Endothelial cell of umbilical vein (primary cell): ENCODE measurements at regions not wholly inside any gene's neighbourhood (a gene's known extent, or its start where the extent isn't known, plus 50 kb on each side); places are given as distances from the start of the nearest gene placed in this dataset.

Source experiments
- BruUV-seq: library from RNA; stranded (reverse); fragments of 400-500 nt; replicated peaks from 2 replicates; lab custom pipeline; 2021; lab: Mats Ljungman, UMichigan
- CTCF ChIA-PET: fragments of 300-600, 350-600 bp; sonication (Branson Sonifier 250); formaldehyde crosslinking; loops from one replicate; lab custom pipeline; 2021; ENCODE audit warnings: antibody characterized with exemption, inconsistent platforms; lab: Charles Lee
- POLR2A ChIA-PET: fragments of 300-600, 350-600 bp; sonication (Branson Sonifier 250); formaldehyde crosslinking; loops from one replicate; lab custom pipeline; 2021; ENCODE audit warnings: antibody characterized with exemption, inconsistent platforms; lab: Charles Lee
- DNase-seq: peaks from one replicate; pipeline ENCODE4 v3.0.0-alpha.2; 2011; ENCODE audit warnings: low read depth, low spot score
- FAIRE-seq: peaks from 2 replicates; lab custom pipeline; 2011; peaks lifted over from hg19 to GRCh38; lab: Jason Lieb, UNC
- H2AFZ ChIP-seq: 2 replicates; pipeline ENCODE4 v1.6.0; 2012; ENCODE audit warnings: low read depth, low read length, control low read depth, inconsistent platforms
- H3K27ac ChIP-seq: 2 replicates; pipeline ENCODE4 v1.5.1; 2011; ENCODE audit warnings: low read depth, mild to moderate bottlenecking, control low read depth, low read length, moderate library complexity; ENCODE audit not compliant: insufficient read depth
- H3K27me3 ChIP-seq, 2 experiments: 2 replicates each; pipeline versions ENCODE4 v1.6.0 to v1.6.1; 2011; ENCODE audit warnings: low read length in 2 of 2, mixed read lengths in 1 of 2; ENCODE audit not compliant: control insufficient read depth in 2 of 2, insufficient read depth in 2 of 2
- H3K36me3 ChIP-seq, 2 experiments: 2 replicates in 1 of 2; 3 replicates in 1 of 2; pipeline ENCODE4 v1.5.1; 2011; ENCODE audit warnings: low read length in 2 of 2, mild to moderate bottlenecking in 1 of 2, moderate library complexity in 1 of 2; ENCODE audit not compliant: control insufficient read depth in 2 of 2, insufficient read depth in 2 of 2; ENCODE audit errors: extremely low read depth in 1 of 2
- H3K4me1 ChIP-seq: 3 replicates; pipeline ENCODE4 v1.5.1; 2011; ENCODE audit warnings: mild to moderate bottlenecking, low read length; ENCODE audit not compliant: control insufficient read depth, insufficient read depth; ENCODE audit errors: extremely low read depth
- H3K4me2 ChIP-seq: 2 replicates; pipeline ENCODE4 v1.6.1; 2011; ENCODE audit warnings: low read length, control low read depth, mixed read lengths; ENCODE audit not compliant: insufficient read depth
- H3K4me3 ChIP-seq, 3 experiments: fragments of 200-600 bp in 1 of 3; sonication (generic), shearing (Covaris generic) in 1 of 3; replicated peaks in 1 of 3; 2 replicates each; pipeline ENCODE4 v1.5.1; 2011 to 2016; ENCODE audit warnings: control low read depth in 3 of 3, low read length in 3 of 3, mild to moderate bottlenecking in 2 of 3, inconsistent platforms in 1 of 3, low read depth in 1 of 3, moderate library complexity in 1 of 3; ENCODE audit not compliant: insufficient read depth in 1 of 3
- H3K79me2 ChIP-seq: 2 replicates; pipeline ENCODE4 v1.6.0; 2012; ENCODE audit warnings: low read length, inconsistent platforms; ENCODE audit not compliant: control insufficient read depth, insufficient read depth
- H3K9ac ChIP-seq: replicated peaks from 2 replicates; pipeline ENCODE3; 2011; ENCODE audit warnings: low read length, control low read depth; ENCODE audit not compliant: insufficient read depth; ENCODE audit errors: extremely low read depth
- H3K9me1 ChIP-seq: replicated peaks from 3 replicates; pipeline ENCODE4 v1.6.0; 2011; ENCODE audit warnings: mild to moderate bottlenecking, low read length; ENCODE audit not compliant: control insufficient read depth, insufficient read depth; ENCODE audit errors: extremely low read depth
- H3K9me3 ChIP-seq: replicated peaks from 2 replicates; pipeline ENCODE4 v1.5.1; 2012; ENCODE audit warnings: low read length, inconsistent platforms; ENCODE audit not compliant: control insufficient read depth, insufficient read depth
- H4K20me1 ChIP-seq: replicated peaks from 2 replicates; pipeline ENCODE3; 2011; ENCODE audit warnings: mild to moderate bottlenecking, low read length; ENCODE audit not compliant: control insufficient read depth, insufficient read depth; ENCODE audit errors: extremely low read depth
- CTCF ChIP-seq, 2 donors: IDR thresholded peaks; 1 replicate in 1 of 2; 2 replicates in 1 of 2; pipeline ENCODE4 v1.5.1; 2011; ENCODE audit warnings: low read length in 2 of 2, mild to moderate bottlenecking in 2 of 2, moderate library complexity in 2 of 2, control low read depth in 1 of 2, inconsistent platforms in 1 of 2, low read depth in 1 of 2; ENCODE audit not compliant: insufficient read depth in 1 of 2; ENCODE audit errors: extremely low read depth in 1 of 2
- EZH2 ChIP-seq: IDR thresholded peaks from 2 replicates; pipeline ENCODE4 v1.6.1; 2012; ENCODE audit warnings: borderline replicate concordance, low read depth, mild to moderate bottlenecking, moderate library complexity, low read length, inconsistent platforms; ENCODE audit not compliant: severe bottlenecking
- FOS ChIP-seq: IDR thresholded peaks from 2 replicates; pipeline ENCODE4 v1.6.1; 2011; ENCODE audit warnings: mild to moderate bottlenecking, low read length, moderate library complexity, borderline replicate concordance; ENCODE audit not compliant: insufficient read depth
- GATA2 ChIP-seq: IDR thresholded peaks from 2 replicates; pipeline ENCODE4 v1.7.0; 2011; ENCODE audit warnings: low read depth, mild to moderate bottlenecking, moderate library complexity, mixed read lengths, low read length; ENCODE audit not compliant: insufficient read length, insufficient read depth
- JUN ChIP-seq: IDR thresholded peaks from 2 replicates; pipeline ENCODE4 v1.6.1; 2011; ENCODE audit warnings: borderline replicate concordance, low read depth; ENCODE audit not compliant: insufficient read length, insufficient read depth
- MYC ChIP-seq: IDR thresholded peaks from one replicate; pipeline ENCODE4 v1.6.1; 2011; ENCODE audit warnings: mild to moderate bottlenecking, low read depth, low read length
- POLR2A ChIP-seq: IDR thresholded peaks from 2 replicates; pipeline ENCODE4 v1.6.1; 2012; ENCODE audit warnings: low read depth, mild to moderate bottlenecking, control low read depth, low read length
- POLR2AphosphoS5 ChIP-seq: IDR thresholded peaks from 2 replicates; pipeline ENCODE4 v1.6.1; 2012; ENCODE audit warnings: low read depth, mild to moderate bottlenecking, control low read depth, low read length, moderate library complexity; ENCODE audit not compliant: insufficient read depth
- dilution Hi-C: fragments of 300-500 bp; cut with MboI; formaldehyde crosslinking; loops from one replicate; pipeline ENCODE4 v1.15.0; 2019; ENCODE audit warnings: low sequenced_read_pairs; ENCODE audit not compliant: extremely low pct_ligation_motif_present
- intact Hi-C: fragments of 100-400 bp; cut with micrococcal nuclease; formaldehyde crosslinking; loops from one replicate; pipeline ENCODE4 v1.10.0; 2022
- TF ChIP-seq, protein P1 (sequence below): IDR thresholded peaks from 2 replicates; pipeline ENCODE4 v1.6.1; 2011; ENCODE audit not compliant: insufficient read depth, insufficient read length

DNA sequence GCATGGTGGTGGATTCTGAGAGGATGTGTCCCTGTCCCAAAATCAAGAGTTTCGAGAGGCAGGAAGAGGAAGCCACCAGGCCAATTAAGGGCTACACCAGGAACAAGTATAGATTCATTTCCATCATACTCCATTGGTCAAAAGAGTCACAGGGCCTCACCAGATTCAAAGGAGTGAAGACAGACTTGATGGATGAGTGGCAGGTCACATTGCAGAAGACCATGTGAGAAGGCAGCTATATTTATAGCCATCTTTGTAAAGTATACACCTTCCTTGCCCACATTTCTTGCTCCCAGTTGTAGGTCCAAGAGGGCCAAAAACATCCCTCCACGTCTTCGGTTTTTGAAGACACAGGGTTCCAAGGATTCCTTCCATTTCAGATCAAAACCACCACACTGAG, 406.0 kb downstream of the BCOR start:
- TF ChIP-seq JUN (no peak), POLR2A (no peak), POLR2AphosphoS5 (no peak), EZH2 (no peak), FOS (no peak), GATA2 (no peak), MYC (no peak), CTCF (IDR thresholded peaks at IDR 0.05; ENCODE audit: extremely low read depth in 1 of 2, insufficient read depth in 1 of 2, low read depth in 1 of 2, low read length in 2 of 2) (no peak)
- TF ChIP-seq, protein P1, sequence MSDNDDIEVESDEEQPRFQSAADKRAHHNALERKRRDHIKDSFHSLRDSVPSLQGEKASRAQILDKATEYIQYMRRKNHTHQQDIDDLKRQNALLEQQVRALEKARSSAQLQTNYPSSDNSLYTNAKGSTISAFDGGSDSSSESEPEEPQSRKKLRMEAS = no peak
- H3K27me3 ChIP-seq = peaks cover 0 to 5% of the 10 kb centered on the region in 2 experiments
- H3K9me1 ChIP-seq = no peaks in the 10 kb centered on the region
- H3K4me2 ChIP-seq = no peak overlapping the region
- CTCF ChIA-PET = no interaction called here
- H3K4me1 ChIP-seq = peaks cover 10% of the 10 kb centered on the region
- POLR2A ChIA-PET = no interaction called here
- H3K79me2 ChIP-seq = no peaks in the 10 kb centered on the region
- DNase-seq (no peak), FAIRE-seq (no peak)
- no TSS peak for BruUV-seq
- intact Hi-C loops = no loop called here
- no peak overlapping the region for H3K4me3 ChIP-seq
- no peak overlapping the region for H3K27ac ChIP-seq
- dilution Hi-C loops = no loop called here
- H3K36me3 ChIP-seq = no peaks in the 10 kb centered on the region
- no peak overlapping the region for H2AFZ ChIP-seq
- no peaks in the 10 kb centered on the region for H4K20me1 ChIP-seq
- no peak overlapping the region for H3K9ac ChIP-seq
- H3K9me3 ChIP-seq = no peaks in the 10 kb centered on the region
